ENCODE measurements at regions not wholly inside any gene's neighbourhood (a gene's known extent, or its start where the extent isn't known, plus 50 kb on each side); places are given as distances from the start of the nearest gene placed in this dataset.

- H3K27me3 Mint-ChIP-seq (ENCODE audit: low read depth) = 0 out of 2 replicates have a peak, but pooled peaks cover 1% of the 10 kb centered on the region
- Histone ChIP-seq H3K79me2 (ENCODE audit: insufficient read depth, low read length) (no peaks in the 10 kb centered on the region), H3K4me2 (ENCODE audit: insufficient read depth, insufficient read length, low read length) (no peak overlapping the region), H2BK5ac (ENCODE audit: insufficient read length, low read length) (no peak overlapping the region), H2BK12ac (ENCODE audit: insufficient read length, low read depth, low read length) (no peak overlapping the region), H4K91ac (ENCODE audit: insufficient read length, low read depth, low read length) (no peak overlapping the region), H4K5ac (ENCODE audit: insufficient read length, low read depth, low read length) (no peak overlapping the region), H2AK5ac (ENCODE audit: insufficient read length, low read length) (no peak overlapping the region), H3K23me2 (ENCODE audit: insufficient read length, low read depth, low read length, poor library complexity, severe bottlenecking) (no peaks in the 10 kb centered on the region), H3K56ac (ENCODE audit: insufficient read length, low read depth, low read length) (no peak overlapping the region), H3K18ac (ENCODE audit: insufficient read length, low read depth, low read length) (no peak overlapping the region), H3K79me1 (ENCODE audit: insufficient read depth, low read depth, low read length, poor library complexity, severe bottlenecking) (no peaks in the 10 kb centered on the region), H3K4ac (ENCODE audit: low read depth, low read length) (no peak overlapping the region), H3T11ph (ENCODE audit: low read length) (no peak overlapping the region), H3K27me3 (ENCODE audit: insufficient read depth, low read length) (no peaks in the 10 kb centered on the region), H4K8ac (replicated peaks; ENCODE audit: insufficient read length, low read depth, low read length) (no peak overlapping the region), H3K4me1 (ENCODE audit: insufficient read depth, low read length) (no peaks in the 10 kb centered on the region), H2AFZ (ENCODE audit: low read length) (no peak overlapping the region), H2BK20ac (ENCODE audit: low read depth, low read length, poor library complexity, severe bottlenecking) (no peak overlapping the region), H2BK120ac (ENCODE audit: low read depth, low read length, poor library complexity, severe bottlenecking) (no peak overlapping the region), H3K9me3 (ENCODE audit: control insufficient read depth, low read depth, low read length) (no peaks in the 10 kb centered on the region), H3K14ac (ENCODE audit: insufficient read depth, low read length) (no peak overlapping the region), H4K20me1 (ENCODE audit: control insufficient read depth, insufficient read depth, insufficient read length) (no peaks in the 10 kb centered on the region), H3K27ac (ENCODE audit: insufficient read length, low read depth, low read length) (no peak overlapping the region), H3K23ac (ENCODE audit: insufficient read length, low read depth, low read length) (no peak overlapping the region), H3K9ac (ENCODE audit: extremely low read depth, insufficient read length, low read length) (no peak overlapping the region), H2BK15ac (ENCODE audit: low read depth, low read length) (no peak overlapping the region)
- no peaks in the 10 kb centered on the region for H3K4me1 Mint-ChIP-seq
- no peak for TF ChIP-seq CTCF (conservative IDR thresholded peaks at IDR 0.05)
- no peak overlapping the region for H3K4me3 Mint-ChIP-seq
- H3K27ac Mint-ChIP-seq = no peak overlapping the region
- no CpG with 5 or more reads among the region's 4 CpGs for WGBS (ENCODE audit: extremely low coverage, insufficient read length, low lambda C conversion rate)
- DNase-seq = no peak
- H3K9me3 Mint-ChIP-seq = no peaks in the 10 kb centered on the region
- H3K36me3 Mint-ChIP-seq (ENCODE audit: insufficient read depth in 1 of 3, low read depth in 3 of 3) = no peaks in the 10 kb centered on the region
Measured at GRCh38 chr9:87065981-87066380, 118.7 kb upstream of the GAS1 start.
